HG03469 (cell line): ENCODE measurements at regions not wholly inside any gene's neighbourhood (a gene's known extent, or its start where the extent isn't known, plus 50 kb on each side); places are given as distances from the start of the nearest gene placed in this dataset.

ENCODE experiments used
- ATAC-seq: cut with Tn5 transposase; IDR thresholded peaks from one replicate; pipeline ENCODE4 v1.9.1; 2021; ENCODE audit warnings: mild to moderate bottlenecking, moderate library complexity, moderate number of reproducible peaks; ENCODE audit not compliant: unreplicated experiment

- ATAC-seq = no peak
These were observed 916.0 kb upstream of the CELF4 start for GRCh38 chr18:38481576-38481975.

GRCh38 chr18:38475686-38476085 is 910.1 kb upstream of the CELF4 start:
- no peak for ATAC-seq

GRCh38 chr18:38473535-38473934 is 907.9 kb upstream of the CELF4 start:
- ATAC-seq = no peak

GRCh38 chr18:38470421-38470820 is 904.8 kb upstream of the CELF4 start:
- no peak for ATAC-seq

- ATAC-seq = no peak
These were observed 900.8 kb upstream of the CELF4 start for GRCh38 chr18:38466426-38466825.

- ATAC-seq = no peak
These were observed 898.4 kb upstream of the CELF4 start for GRCh38 chr18:38464024-38464423.

GRCh38 chr18:38460657-38461056 is 895.1 kb upstream of the CELF4 start:
- ATAC-seq = no peak

- ATAC-seq = no peak
These were observed 893.8 kb upstream of the CELF4 start for GRCh38 chr18:38459131-38459994.

GRCh38 chr18:38458698-38459097 is 893.1 kb upstream of the CELF4 start:
- ATAC-seq = no peak

- no peak for ATAC-seq
These were observed 890.7 kb upstream of the CELF4 start for GRCh38 chr18:38456253-38456652.

- ATAC-seq = no peak
These were observed 889.3 kb upstream of the CELF4 start for GRCh38 chr18:38454764-38455469.

GRCh38 chr18:38453880-38454279 is 888.3 kb upstream of the CELF4 start:
- no peak for ATAC-seq

GRCh38 chr18:38450876-38451275 is 885.3 kb upstream of the CELF4 start:
- ATAC-seq = no peak

GRCh38 chr18:38445804-38446145 is 880.2 kb upstream of the CELF4 start:
- ATAC-seq = no peak

- ATAC-seq = no peak
These were observed 879.6 kb upstream of the CELF4 start for GRCh38 chr18:38444971-38445803.

- ATAC-seq = no peak
These were observed 862.1 kb upstream of the CELF4 start for GRCh38 chr18:38427736-38428135.

- ATAC-seq = no peak
These were observed 861.6 kb upstream of the CELF4 start for GRCh38 chr18:38427234-38427633.

GRCh38 chr18:38421872-38422615 is 856.4 kb upstream of the CELF4 start:
- ATAC-seq = no peak

GRCh38 chr18:38421021-38421420 is 855.4 kb upstream of the CELF4 start:
- no peak for ATAC-seq

- no peak for ATAC-seq
These were observed 855.0 kb upstream of the CELF4 start for GRCh38 chr18:38420611-38421010.

GRCh38 chr18:38415811-38416210 is 850.2 kb upstream of the CELF4 start:
- no peak for ATAC-seq
